T-helper 9 cell (primary cell): ENCODE measurements at regions not wholly inside any gene's neighbourhood (a gene's known extent, or its start where the extent isn't known, plus 50 kb on each side); places are given as distances from the start of the nearest gene placed in this dataset.

Source experiments
- DNase-seq: peaks from one replicate; pipeline ENCODE4 v3.0.0-alpha.2; 2020

DNA sequence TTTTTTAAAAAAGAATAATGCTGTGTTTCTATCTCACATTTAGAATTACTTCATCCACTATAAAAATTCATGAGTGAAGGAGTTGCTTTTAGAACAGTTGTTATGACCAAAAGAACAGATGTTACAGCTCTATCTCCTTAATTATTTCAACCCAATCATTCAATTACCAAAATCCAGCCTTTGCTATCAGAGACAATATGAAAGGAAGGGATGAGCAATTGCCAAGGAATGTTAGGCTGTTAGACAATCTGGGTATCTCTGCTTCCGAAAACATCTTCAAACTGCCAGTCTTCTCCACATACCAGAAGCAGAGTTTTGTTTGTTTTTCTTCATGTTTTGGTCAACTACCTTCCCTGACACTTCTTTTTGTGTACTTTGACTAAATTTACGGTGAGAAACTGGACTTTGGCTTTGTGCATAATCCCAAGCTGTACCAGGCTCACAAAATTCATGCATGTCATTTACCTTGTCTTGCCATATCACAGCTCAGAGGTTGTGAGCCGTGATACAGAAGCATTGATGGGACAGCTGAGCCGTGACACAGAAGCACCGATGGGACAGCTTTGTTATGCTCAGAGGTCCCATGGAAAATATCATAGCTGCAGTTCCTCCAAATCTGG lies 405.5 kb downstream of the KIF4B start:
- no peak for DNase-seq

DNA sequence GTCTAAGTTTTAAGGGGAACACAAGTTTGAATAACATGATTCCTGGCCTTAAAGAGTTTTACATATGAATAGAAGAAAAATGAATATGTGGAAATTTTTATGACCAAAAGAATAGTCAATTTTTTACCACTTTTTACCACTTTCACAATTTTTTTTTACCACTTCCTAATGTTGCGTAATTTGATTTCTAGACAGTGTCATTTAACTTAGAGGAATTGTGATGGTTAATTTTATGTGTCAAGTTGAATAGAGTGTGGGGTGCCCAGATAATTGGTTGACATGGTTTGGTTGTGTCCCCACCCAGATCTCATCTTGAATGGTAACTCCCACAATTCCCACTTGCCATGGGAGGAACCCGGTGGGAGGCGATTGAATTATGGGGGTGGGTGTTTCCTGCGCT lies 416.6 kb downstream of the KIF4B start:
- DNase-seq: no peak

- no peak for DNase-seq
Observed at GRCh38 chr5:155434267-155434666, 420.7 kb downstream of the KIF4B start.

DNA sequence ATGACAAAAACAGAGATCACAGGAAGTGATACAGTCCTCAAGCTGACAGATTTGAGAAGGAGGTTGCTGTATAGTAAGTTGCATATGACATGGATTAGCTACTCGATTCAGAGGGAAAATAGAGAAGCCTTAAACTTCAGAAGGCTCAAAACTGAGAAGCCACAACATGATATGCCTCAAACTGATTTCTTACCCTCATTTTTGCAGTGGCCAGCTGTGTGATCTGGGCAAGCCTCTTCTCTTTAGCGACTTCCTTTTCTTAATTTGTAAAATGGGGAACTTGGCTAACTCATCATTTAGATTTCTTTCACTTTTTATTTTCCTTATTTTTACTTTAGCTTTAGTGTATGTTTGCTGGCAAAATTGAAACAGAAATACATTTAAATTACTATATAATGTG lies 421.1 kb downstream of the KIF4B start:
- DNase-seq: no peak

- no peak for DNase-seq
Observed at GRCh38 chr5:155441849-155442248, 428.3 kb downstream of the KIF4B start.

DNA sequence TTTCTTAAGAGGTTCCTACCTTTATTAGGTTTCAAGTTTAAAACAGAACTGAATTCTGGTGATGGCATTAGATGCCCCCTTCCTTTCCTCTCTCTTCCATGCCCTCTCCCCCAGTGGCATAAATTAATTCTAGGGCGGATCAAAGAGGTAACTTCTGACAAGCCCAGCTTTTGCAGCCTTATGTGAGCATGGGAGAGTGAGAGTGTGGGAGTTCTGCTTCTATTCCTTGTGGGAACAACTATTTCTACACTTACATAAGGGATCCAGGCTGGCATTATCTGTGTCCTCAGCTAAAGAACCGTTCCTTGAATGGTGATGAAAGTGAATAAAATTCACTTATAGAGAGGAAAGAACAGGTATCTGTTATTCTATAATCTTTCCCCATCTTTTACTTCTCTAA lies 437.6 kb downstream of the KIF4B start:
- no peak for DNase-seq

- no peak for DNase-seq
Observed at GRCh38 chr5:155455791-155456514, 442.4 kb downstream of the KIF4B start.

DNA sequence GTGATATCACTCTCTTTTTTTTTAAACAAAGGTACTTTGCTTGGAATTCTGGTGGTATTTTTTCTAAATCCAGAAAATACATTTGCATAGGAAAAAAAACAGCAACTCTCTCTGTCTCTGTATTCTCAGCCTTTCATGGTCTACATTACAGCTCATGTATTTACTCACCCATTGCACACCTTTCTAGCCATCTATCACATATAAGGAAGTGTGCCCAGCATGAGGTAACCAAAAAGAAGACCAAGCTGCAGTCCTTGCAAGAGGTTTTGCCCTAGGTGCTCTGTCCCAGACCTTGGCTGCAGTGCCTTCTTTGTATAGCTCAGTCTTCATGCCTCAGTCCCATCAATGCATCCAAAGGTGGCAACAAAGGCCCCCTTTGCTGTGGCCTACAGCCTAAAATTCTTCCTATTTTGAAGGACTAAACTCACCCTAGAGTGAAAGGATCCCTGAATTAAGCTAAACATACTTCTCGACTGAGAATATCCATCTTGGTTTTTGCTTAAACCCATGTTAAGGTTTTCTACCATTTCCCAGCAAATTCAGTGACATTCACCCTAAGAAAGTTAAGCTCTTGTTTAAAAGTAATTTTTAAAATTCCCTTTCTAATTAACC lies 446.4 kb downstream of the KIF4B start:
- no peak for DNase-seq

DNA sequence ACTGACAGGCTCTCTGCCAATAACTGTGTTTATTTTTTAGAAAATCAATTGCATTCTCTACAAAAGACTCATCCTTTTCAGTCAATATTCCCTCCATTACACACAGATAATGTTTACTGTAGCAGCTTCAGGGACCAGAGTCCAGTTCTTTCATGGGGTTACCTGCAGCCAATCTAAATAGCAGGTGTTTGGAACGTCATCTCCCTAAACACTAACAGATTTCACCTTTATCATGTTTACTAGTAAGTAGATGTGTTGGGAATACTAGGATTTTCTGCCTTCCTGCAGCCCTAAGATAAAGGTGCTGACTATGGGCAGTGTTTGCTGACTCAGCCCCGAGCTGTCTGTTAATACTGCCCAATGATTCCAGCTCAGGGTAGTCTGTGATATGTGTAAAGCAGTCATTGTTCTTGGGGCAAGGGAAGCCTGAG lies 447.0 kb downstream of the KIF4B start:
- DNase-seq: no peak

DNA sequence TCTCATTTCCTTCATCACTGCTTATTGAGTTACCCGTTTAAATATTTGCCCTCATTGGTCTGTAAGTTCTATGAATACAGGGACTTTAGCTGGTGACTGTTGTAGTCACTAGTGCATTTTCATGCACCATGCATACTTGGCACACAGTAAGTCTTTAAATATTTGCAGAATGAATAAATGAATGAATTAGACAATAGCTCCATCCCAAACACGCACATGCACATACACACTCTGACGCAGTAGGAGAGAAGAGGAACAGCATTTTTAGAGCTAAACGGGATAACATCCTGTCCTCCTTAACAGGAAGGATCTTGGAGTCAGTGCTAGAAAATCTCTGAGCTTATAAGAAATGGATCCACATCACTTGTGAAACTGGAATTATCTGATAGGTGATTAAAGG lies 447.7 kb downstream of the KIF4B start:
- no peak for DNase-seq

DNA sequence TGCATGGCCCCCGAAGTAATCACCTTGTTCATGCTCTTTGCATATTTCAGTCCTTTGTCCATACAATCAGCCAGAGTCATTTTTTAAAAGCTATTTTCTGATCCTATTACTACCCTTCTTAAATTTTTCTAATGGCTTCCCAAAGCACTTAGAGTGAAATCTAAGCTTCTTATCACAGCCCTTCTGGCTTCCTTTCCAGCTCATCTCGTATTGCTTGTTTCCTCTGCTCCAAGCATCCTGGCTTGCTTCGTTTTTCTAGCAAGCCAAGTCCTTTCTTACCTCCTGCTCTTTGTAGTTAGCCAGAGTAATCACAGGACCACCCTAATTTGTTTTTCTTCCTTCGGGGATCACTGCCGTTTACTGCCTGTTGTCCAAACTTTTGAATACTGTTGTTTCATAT lies 453.3 kb downstream of the KIF4B start:
- DNase-seq: no peak

DNA sequence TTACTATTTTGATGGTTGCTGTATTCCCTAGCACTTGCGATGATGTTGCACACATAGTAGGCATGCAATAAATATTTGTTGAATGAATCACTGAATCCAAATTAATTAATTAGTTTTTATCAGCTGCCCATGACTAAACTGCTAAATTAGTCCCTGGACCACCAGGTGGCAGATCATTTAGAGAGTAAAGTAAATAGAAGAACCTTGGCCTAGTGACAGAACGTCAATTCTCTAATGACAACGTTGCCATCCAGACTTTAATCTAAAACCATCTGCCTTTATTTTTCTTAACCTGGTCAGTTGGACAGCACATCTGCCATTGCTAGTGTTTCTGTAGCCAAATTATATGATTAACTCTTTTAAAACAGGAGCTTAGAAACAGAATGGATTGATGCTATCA lies 457.5 kb downstream of the KIF4B start:
- DNase-seq: no peak

- DNase-seq: no peak
Observed at GRCh38 chr5:155472780-155473179, 459.2 kb downstream of the KIF4B start.

DNA sequence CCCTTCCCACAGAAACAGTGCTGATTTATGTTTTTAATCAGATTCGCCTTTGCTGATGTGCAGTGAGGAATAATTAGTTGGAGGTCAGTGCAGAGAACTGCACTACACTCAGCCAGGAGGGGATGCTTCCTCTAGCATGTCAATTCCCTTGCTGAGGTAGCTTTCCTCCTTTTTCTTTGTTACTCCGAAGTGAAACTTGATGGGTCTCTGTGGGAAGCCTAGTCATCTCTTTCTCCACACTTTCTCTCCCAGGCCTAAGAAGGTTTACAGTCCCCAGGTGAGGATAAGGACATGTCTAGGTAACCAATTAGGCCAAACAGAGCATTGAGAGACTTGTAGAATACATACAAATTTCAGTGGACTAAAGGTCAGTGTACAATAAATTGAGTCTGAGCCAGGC lies 461.8 kb downstream of the KIF4B start:
- DNase-seq: no peak

- no peak for DNase-seq
Observed at GRCh38 chr5:155480731-155481131, 467.2 kb downstream of the KIF4B start.

- DNase-seq: no peak
Observed at GRCh38 chr5:155481182-155481581, 467.6 kb downstream of the KIF4B start.

GRCh38 chr5:155482428-155482827 lies 468.9 kb downstream of the KIF4B start:
- DNase-seq: no peak

DNA sequence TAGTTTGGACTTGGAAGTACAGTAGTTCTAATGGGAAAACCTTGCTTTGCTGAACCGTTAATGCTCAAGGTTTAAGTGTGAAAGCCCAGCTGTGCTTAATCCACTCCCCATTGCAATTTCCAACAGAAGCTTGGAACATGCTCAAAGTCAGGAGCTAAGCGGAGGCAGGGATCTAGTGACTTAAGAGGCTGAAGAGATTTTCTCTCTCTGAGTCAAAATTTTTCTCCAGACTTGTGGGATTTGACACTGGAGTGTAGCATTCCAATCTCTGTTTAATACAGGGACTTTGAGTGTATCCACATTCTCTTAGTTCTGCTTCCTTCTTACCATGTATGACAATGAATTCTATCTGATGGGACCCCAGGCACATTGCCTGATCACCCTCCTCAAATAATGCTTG lies 471.8 kb downstream of the KIF4B start:
- no peak for DNase-seq

DNA sequence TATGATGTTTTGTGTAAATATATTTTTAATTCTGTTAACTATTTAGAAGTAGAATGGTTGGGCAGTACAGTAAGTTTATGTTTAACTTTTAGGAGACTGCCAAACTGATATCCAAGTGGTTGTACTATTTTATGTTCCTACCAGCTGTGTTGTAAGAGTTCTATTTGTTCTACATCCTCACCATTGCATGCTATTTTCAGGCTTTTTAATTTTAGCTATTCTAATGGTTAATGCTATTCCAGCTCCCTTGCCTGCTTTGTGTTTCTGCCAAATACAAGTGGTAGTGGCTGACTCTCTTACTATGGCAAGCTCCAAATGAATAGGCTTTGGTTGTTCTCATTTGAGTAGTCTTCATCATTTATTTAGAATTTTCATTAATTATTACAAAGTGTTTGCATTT lies 476.4 kb downstream of the KIF4B start:
- DNase-seq: no peak

GRCh38 chr5:155492191-155492590 lies 478.6 kb downstream of the KIF4B start:
- DNase-seq: no peak

- DNase-seq: no peak
Observed at GRCh38 chr5:155504606-155505005, 491.1 kb downstream of the KIF4B start.

DNA sequence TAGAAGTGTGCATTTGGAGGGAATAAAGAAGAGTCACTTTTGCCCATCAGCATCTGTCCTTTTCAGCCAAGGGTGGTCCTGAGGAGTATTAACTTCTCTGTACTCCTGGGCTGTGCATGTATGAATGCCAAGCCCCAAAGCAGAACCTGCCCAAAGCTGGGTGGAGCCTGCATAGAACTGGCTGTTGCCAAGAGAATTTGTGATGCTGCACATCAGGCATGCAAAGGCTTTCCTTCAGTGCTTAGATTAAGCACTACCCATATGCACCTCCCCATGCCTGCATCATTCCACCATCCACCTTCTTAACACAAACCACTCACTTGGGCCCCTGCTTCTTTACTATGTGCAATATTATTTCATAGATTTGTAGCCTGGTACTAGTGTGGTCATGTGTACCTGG lies 493.8 kb downstream of the KIF4B start:
- no peak for DNase-seq

DNA sequence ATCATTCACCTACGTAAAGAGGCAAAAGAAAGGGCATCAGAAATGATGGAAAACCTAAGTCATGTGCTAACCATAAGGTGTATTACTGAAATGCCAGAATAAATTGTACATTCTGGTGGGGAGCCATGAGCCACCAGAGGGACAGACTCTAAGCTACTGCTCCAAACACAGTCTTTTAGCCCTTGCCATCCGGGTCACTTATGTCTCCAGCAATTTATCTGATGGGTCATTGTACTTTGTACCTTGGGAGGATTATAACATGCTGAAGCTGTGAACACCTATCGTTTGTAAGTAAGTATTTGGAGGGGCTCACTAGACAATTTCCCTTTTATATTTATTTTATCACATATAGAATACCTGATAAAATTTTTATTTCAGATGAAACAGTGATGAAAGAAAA lies 495.1 kb downstream of the KIF4B start:
- no peak for DNase-seq

DNA sequence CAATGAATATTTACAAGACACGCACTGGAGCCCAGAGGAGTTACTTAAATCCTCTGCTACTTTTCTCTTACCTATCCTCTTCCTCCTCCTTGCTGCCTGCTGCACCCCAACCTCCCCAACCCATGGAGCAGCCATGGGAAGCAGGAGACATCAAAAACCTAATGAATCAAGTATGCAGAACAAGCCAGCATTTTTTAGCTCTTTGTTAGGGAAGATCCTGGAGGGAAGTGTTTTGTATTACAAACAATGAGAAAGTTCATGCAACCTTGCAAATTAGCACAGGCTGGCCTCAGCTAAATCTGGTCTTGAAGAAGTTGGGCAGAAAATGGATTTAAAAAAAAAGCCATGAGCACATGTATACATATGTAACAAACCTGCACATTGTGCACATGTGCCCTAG lies 498.8 kb downstream of the KIF4B start:
- no peak for DNase-seq
